HL-60 (cell line): ENCODE measurements at regions not wholly inside any gene's neighbourhood (a gene's known extent, or its start where the extent isn't known, plus 50 kb on each side); places are given as distances from the start of the nearest gene placed in this dataset.

Experiments
- DNase-seq, 2 experiments: peaks; one replicate each; pipeline ENCODE4 v3.0.0-alpha.2; 2010 to 2020; ENCODE audit warnings: low read depth in 1 of 2, low spot score in 1 of 2
- H3K27ac ChIP-seq: fragments of 250-450 bp; sonication (Bioruptor Pico); replicated peaks from 2 replicates; pipeline ENCODE4 v1.5.1; 2020; ENCODE audit warnings: mild to moderate bottlenecking, moderate library complexity
- H3K27me3 ChIP-seq: fragments of 250-450 bp; sonication (Bioruptor Pico); 2 replicates; pipeline ENCODE4 v1.5.1; 2021; ENCODE audit warnings: mild to moderate bottlenecking, moderate library complexity; ENCODE audit not compliant: insufficient read depth, poor library complexity, severe bottlenecking
- H3K4me3 ChIP-seq: replicated peaks from 2 replicates; pipeline ENCODE4 v1.5.1; 2011; ENCODE audit warnings: mild to moderate bottlenecking, control low read depth, low read length; ENCODE audit not compliant: insufficient read depth
- GABPA ChIP-seq: IDR thresholded peaks from 2 replicates; pipeline ENCODE4 v1.6.1; 2012; ENCODE audit warnings: low read depth
- POLR2AphosphoS5 ChIP-seq: IDR thresholded peaks from 2 replicates; pipeline ENCODE4 v1.6.1; 2012; ENCODE audit warnings: low read depth
- SPI1 ChIP-seq: IDR thresholded peaks from 2 replicates; pipeline ENCODE4 v1.6.1; 2012; ENCODE audit warnings: low read depth, mild to moderate bottlenecking, borderline replicate concordance
- TF ChIP-seq, protein P1 (sequence below): IDR thresholded peaks from one replicate; pipeline ENCODE4 v1.5.1; 2011; ENCODE audit warnings: low read length, control low read depth, inconsistent platforms; ENCODE audit not compliant: insufficient read depth
- TF ChIP-seq, protein P2 (sequence below): IDR thresholded peaks from 2 replicates; pipeline ENCODE4 v1.6.1; 2012; ENCODE audit warnings: low read depth; ENCODE audit not compliant: insufficient replicate concordance

DNA sequence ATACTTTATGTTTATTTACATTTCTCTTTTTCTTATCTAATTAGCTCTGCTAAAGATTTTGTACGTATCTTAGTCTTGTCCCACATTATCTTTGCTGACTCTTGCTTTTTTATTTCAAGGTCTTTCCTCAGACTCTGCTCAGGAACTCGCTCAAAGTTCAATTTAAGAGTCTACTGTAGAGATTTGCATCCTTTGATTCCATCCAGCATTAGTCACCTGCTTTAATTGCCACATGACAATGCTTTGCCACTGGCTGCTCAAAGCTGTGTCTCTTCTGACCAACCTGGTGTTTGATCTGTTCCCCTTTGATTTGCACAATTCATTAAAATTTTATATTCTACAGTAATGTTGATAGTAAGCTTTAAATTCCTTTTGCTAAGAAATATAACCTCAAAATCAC, 157.9 kb upstream of the FREM2 start:
- H3K27me3 ChIP-seq: peaks cover 2% of the 10 kb centered on the region
- H3K4me3 ChIP-seq: no peak overlapping the region
- TF ChIP-seq, protein P1, sequence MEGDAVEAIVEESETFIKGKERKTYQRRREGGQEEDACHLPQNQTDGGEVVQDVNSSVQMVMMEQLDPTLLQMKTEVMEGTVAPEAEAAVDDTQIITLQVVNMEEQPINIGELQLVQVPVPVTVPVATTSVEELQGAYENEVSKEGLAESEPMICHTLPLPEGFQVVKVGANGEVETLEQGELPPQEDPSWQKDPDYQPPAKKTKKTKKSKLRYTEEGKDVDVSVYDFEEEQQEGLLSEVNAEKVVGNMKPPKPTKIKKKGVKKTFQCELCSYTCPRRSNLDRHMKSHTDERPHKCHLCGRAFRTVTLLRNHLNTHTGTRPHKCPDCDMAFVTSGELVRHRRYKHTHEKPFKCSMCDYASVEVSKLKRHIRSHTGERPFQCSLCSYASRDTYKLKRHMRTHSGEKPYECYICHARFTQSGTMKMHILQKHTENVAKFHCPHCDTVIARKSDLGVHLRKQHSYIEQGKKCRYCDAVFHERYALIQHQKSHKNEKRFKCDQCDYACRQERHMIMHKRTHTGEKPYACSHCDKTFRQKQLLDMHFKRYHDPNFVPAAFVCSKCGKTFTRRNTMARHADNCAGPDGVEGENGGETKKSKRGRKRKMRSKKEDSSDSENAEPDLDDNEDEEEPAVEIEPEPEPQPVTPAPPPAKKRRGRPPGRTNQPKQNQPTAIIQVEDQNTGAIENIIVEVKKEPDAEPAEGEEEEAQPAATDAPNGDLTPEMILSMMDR: no peak
- TF ChIP-seq SPI1 (no peak), POLR2AphosphoS5 (no peak), GABPA (no peak)
- TF ChIP-seq, protein P2, sequence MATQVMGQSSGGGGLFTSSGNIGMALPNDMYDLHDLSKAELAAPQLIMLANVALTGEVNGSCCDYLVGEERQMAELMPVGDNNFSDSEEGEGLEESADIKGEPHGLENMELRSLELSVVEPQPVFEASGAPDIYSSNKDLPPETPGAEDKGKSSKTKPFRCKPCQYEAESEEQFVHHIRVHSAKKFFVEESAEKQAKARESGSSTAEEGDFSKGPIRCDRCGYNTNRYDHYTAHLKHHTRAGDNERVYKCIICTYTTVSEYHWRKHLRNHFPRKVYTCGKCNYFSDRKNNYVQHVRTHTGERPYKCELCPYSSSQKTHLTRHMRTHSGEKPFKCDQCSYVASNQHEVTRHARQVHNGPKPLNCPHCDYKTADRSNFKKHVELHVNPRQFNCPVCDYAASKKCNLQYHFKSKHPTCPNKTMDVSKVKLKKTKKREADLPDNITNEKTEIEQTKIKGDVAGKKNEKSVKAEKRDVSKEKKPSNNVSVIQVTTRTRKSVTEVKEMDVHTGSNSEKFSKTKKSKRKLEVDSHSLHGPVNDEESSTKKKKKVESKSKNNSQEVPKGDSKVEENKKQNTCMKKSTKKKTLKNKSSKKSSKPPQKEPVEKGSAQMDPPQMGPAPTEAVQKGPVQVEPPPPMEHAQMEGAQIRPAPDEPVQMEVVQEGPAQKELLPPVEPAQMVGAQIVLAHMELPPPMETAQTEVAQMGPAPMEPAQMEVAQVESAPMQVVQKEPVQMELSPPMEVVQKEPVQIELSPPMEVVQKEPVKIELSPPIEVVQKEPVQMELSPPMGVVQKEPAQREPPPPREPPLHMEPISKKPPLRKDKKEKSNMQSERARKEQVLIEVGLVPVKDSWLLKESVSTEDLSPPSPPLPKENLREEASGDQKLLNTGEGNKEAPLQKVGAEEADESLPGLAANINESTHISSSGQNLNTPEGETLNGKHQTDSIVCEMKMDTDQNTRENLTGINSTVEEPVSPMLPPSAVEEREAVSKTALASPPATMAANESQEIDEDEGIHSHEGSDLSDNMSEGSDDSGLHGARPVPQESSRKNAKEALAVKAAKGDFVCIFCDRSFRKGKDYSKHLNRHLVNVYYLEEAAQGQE: no peak
- H3K27ac ChIP-seq: no peak overlapping the region
- no peak for DNase-seq

DNA sequence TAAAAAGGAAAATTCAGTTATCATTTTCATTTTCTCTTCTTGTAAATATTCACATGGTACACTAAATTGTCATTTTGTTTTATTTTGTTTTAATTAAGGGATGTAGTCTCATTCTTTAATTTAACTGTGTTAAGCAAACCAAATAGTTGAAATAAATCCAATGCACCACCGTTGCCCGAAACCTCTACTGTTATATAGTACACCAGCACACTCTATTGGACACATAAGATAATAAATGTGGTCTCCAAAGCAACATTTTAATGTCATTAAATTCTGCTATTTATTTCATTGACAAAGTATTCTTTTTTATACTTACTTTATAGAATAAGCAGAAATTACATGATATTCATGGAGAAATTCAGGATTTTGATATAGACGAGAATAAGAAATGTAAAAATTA, 156.4 kb upstream of the FREM2 start:
- H3K27me3 ChIP-seq: peaks cover 2% of the 10 kb centered on the region
- TF ChIP-seq GABPA (no peak), POLR2AphosphoS5 (no peak), SPI1 (no peak)
- TF ChIP-seq, protein P1: no peak
- TF ChIP-seq, protein P2: no peak
- DNase-seq: no peak
- no peak overlapping the region for H3K4me3 ChIP-seq
- no peak overlapping the region for H3K27ac ChIP-seq

DNA sequence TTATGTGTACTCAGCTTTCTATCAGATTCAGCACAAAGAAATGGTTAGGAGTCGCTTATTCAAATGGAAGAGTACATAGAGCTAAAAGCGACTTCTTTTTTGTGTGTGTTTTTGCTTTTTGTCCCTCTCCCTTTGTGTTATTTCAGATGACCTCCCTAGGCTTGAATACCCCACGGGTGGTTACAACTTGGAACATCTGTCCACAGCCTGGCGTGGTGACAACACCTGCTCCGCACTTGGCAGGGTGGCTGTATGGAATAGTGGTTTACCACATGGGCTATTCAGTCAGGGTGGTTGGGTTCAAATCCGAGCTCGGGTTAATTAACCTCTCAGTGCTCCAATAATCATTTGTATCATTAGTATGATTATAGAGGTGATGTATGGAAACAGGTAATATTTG, 151.6 kb upstream of the FREM2 start:
- TF ChIP-seq GABPA (no peak), SPI1 (no peak), POLR2AphosphoS5 (no peak)
- TF ChIP-seq, protein P1: no peak
- TF ChIP-seq, protein P2: no peak
- Histone ChIP-seq H3K27ac (no peak overlapping the region), H3K4me3 (no peak overlapping the region), H3K27me3 (no peaks in the 10 kb centered on the region)
- DNase-seq: no peak
